ENCODE measurements at regions not wholly inside any gene's neighbourhood (a gene's known extent, or its start where the extent isn't known, plus 50 kb on each side); places are given as distances from the start of the nearest gene placed in this dataset.

- H3K9me2 ChIP-seq (replicated peaks; ENCODE audit: insufficient read depth, low read length), result no peaks in the 10 kb centered on the region
- H3F3A ChIP-seq (ENCODE audit: insufficient read depth), result no peaks in the 10 kb centered on the region
- no peak overlapping the region for H3K27ac ChIP-seq (ENCODE audit: low read depth, low read length)
- no peaks in the 10 kb centered on the region for H3K9me3 ChIP-seq (ENCODE audit: insufficient read depth, low read length)
- H3K4me2 ChIP-seq (ENCODE audit: low read depth, low read length, poor library complexity, severe bottlenecking), result no peak overlapping the region
- H3K4me3 ChIP-seq (ENCODE audit: insufficient read depth, low read length, poor library complexity, severe bottlenecking), result no peak overlapping the region
- H3K27me3 ChIP-seq (ENCODE audit: low read length), result no peaks in the 10 kb centered on the region
- no peaks in the 10 kb centered on the region for H4K20me1 ChIP-seq (ENCODE audit: low read depth, low read length)
- no peak overlapping the region for H2AFZ ChIP-seq (ENCODE audit: low read depth, low read length, severe bottlenecking)
- no peak overlapping the region for H3K9ac ChIP-seq (ENCODE audit: low read length)
- H3K36me3 ChIP-seq (ENCODE audit: low read length), result no peaks in the 10 kb centered on the region
- no peaks in the 10 kb centered on the region for H3K79me2 ChIP-seq (ENCODE audit: insufficient read depth, low read length)
- TF ChIP-seq CTCF (IDR thresholded peaks at IDR 0.05; ENCODE audit: insufficient read depth, low read length, poor library complexity, severe bottlenecking), result no peak
- no peak for TF ChIP-seq EZH2phosphoT487 (conservative IDR thresholded peaks at IDR 0.05; ENCODE audit: low read length)
Measured at GRCh38 chr5:120841830-120842229, 377.7 kb downstream of the PRR16 start.

GRCh38 chr5:120843390-120843980 lies 379.4 kb downstream of the PRR16 start:
- TF ChIP-seq CTCF (IDR thresholded peaks at IDR 0.05; ENCODE audit: insufficient read depth, low read length, poor library complexity, severe bottlenecking) (no peak), EZH2phosphoT487 (conservative IDR thresholded peaks at IDR 0.05; ENCODE audit: low read length) (no peak)
- no peak overlapping the region for H3K27ac ChIP-seq (ENCODE audit: low read depth, low read length)
- H3K9me3 ChIP-seq (ENCODE audit: insufficient read depth, low read length), result no peaks in the 10 kb centered on the region
- H3K4me2 ChIP-seq (ENCODE audit: low read depth, low read length, poor library complexity, severe bottlenecking), result no peak overlapping the region
- H4K20me1 ChIP-seq (ENCODE audit: low read depth, low read length), result no peaks in the 10 kb centered on the region
- H3K9ac ChIP-seq (ENCODE audit: low read length), result no peak overlapping the region
- no peaks in the 10 kb centered on the region for H3K9me2 ChIP-seq (replicated peaks; ENCODE audit: insufficient read depth, low read length)
- H3K4me3 ChIP-seq (ENCODE audit: insufficient read depth, low read length, poor library complexity, severe bottlenecking), result no peak overlapping the region
- no peaks in the 10 kb centered on the region for H3K79me2 ChIP-seq (ENCODE audit: insufficient read depth, low read length)
- no peaks in the 10 kb centered on the region for H3F3A ChIP-seq (ENCODE audit: insufficient read depth)
- H3K27me3 ChIP-seq (ENCODE audit: low read length), result no peaks in the 10 kb centered on the region
- no peaks in the 10 kb centered on the region for H3K36me3 ChIP-seq (ENCODE audit: low read length)
- no peak overlapping the region for H2AFZ ChIP-seq (ENCODE audit: low read depth, low read length, severe bottlenecking)

DNA sequence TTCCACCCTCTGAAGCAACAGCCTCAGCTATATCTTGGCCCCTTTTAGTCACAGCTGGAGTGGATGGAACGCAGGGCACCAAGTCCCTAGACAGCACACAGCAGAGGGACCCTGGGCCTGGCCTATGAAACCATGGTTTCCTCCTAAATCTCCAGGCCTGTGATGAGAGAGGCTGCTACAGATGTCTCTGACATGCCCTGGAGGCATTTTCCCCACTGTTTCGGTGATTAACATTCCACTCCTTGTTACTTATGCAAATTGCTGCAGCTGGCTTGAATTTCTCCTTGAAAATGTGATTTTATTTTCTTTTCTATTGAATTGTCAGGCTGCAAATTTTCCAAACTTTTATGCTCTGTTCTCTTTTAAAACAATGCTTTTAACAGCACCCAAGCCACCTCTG lies 384.8 kb downstream of the PRR16 start:
- Histone ChIP-seq H3K27ac (ENCODE audit: low read depth, low read length) (no peak overlapping the region), H3K27me3 (ENCODE audit: low read length) (no peaks in the 10 kb centered on the region), H3K9ac (ENCODE audit: low read length) (no peak overlapping the region), H3K9me3 (ENCODE audit: insufficient read depth, low read length) (no peaks in the 10 kb centered on the region), H3K36me3 (ENCODE audit: low read length) (no peaks in the 10 kb centered on the region), H2AFZ (ENCODE audit: low read depth, low read length, severe bottlenecking) (no peak overlapping the region), H3K4me2 (ENCODE audit: low read depth, low read length, poor library complexity, severe bottlenecking) (no peak overlapping the region), H4K20me1 (ENCODE audit: low read depth, low read length) (no peaks in the 10 kb centered on the region), H3F3A (ENCODE audit: insufficient read depth) (no peaks in the 10 kb centered on the region), H3K4me3 (ENCODE audit: insufficient read depth, low read length, poor library complexity, severe bottlenecking) (no peak overlapping the region), H3K9me2 (replicated peaks; ENCODE audit: insufficient read depth, low read length) (no peaks in the 10 kb centered on the region), H3K79me2 (ENCODE audit: insufficient read depth, low read length) (no peaks in the 10 kb centered on the region)
- TF ChIP-seq CTCF (IDR thresholded peaks at IDR 0.05; ENCODE audit: insufficient read depth, low read length, poor library complexity, severe bottlenecking) (no peak), EZH2phosphoT487 (conservative IDR thresholded peaks at IDR 0.05; ENCODE audit: low read length) (no peak)

Data from SU-DHL-6 (cell line).